ENCODE measurements at regions not wholly inside any gene's neighbourhood (a gene's known extent, or its start where the extent isn't known, plus 50 kb on each side); places are given as distances from the start of the nearest gene placed in this dataset.

DNA sequence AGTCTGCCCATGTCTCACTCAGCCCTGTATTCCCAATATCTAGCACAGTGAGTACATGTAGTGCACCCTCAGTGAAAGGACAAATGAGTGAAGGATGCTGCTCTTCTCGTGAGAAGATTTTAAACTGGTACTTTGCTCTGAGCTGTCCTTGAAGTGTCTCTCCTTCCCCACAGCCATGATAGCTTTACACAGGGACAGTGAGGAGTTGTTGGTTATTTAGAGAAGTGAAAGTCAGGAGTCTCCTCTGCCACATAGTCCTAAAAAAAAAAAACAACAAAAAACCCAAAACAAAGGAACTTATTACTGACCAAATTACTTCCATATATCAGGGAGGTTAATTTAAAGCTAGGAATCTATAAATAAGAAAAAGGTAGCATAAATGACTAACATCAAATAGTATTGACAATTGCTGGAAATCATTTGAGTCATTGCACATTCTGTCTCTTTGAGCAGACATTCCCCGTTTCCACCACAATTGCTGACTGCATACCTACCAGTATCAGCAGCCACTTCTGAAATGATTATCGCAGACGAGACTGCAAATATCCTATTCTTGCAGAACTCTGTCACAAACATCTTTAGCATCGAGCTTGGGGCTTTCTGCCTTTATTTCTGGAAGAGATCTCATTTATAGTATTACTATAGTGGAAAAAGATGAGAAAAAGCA lies 202.1 kb downstream of the PTEN start:
- no peak overlapping the region for H3K27ac Mint-ChIP-seq
- Histone ChIP-seq H4K20me1 (ENCODE audit: low read depth) (no peaks in the 10 kb centered on the region), H3K36me3 (no peaks in the 10 kb centered on the region), H3K4me3 (no peak overlapping the region), H3K79me2 (ENCODE audit: low read depth) (no peaks in the 10 kb centered on the region), H3K4me1 (peaks cover 4% of the 10 kb centered on the region), H3K27ac (no peak overlapping the region), H3F3A (ENCODE audit: low read depth) (no peaks in the 10 kb centered on the region), H2AFZ (replicated peaks) (no peak overlapping the region), H3K9ac (no peak overlapping the region), H3K9me3 (ENCODE audit: low read depth) (no peaks in the 10 kb centered on the region), H3K4me2 (no peak overlapping the region), H3K27me3 (no peaks in the 10 kb centered on the region)
- no peak for DNase-seq (ENCODE audit: low spot score)
- no peak overlapping the region for H3K4me3 Mint-ChIP-seq
- H3K36me3 Mint-ChIP-seq = no peaks in the 10 kb centered on the region
- H3K9me3 Mint-ChIP-seq = peaks cover 1% of the 10 kb centered on the region
- no peaks in the 10 kb centered on the region for H3K27me3 Mint-ChIP-seq (ENCODE audit: insufficient read depth, low read depth)
- TF ChIP-seq EZH2 (IDR thresholded peaks at IDR 0.05) = no peak
- TF ChIP-seq EZH2phosphoT487 (IDR thresholded peaks at IDR 0.05) = no peak
- TF ChIP-seq, protein P1, sequence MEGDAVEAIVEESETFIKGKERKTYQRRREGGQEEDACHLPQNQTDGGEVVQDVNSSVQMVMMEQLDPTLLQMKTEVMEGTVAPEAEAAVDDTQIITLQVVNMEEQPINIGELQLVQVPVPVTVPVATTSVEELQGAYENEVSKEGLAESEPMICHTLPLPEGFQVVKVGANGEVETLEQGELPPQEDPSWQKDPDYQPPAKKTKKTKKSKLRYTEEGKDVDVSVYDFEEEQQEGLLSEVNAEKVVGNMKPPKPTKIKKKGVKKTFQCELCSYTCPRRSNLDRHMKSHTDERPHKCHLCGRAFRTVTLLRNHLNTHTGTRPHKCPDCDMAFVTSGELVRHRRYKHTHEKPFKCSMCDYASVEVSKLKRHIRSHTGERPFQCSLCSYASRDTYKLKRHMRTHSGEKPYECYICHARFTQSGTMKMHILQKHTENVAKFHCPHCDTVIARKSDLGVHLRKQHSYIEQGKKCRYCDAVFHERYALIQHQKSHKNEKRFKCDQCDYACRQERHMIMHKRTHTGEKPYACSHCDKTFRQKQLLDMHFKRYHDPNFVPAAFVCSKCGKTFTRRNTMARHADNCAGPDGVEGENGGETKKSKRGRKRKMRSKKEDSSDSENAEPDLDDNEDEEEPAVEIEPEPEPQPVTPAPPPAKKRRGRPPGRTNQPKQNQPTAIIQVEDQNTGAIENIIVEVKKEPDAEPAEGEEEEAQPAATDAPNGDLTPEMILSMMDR (IDR thresholded peaks at IDR 0.05) = no peak
- H3K4me1 Mint-ChIP-seq = no peaks in the 10 kb centered on the region

DNA sequence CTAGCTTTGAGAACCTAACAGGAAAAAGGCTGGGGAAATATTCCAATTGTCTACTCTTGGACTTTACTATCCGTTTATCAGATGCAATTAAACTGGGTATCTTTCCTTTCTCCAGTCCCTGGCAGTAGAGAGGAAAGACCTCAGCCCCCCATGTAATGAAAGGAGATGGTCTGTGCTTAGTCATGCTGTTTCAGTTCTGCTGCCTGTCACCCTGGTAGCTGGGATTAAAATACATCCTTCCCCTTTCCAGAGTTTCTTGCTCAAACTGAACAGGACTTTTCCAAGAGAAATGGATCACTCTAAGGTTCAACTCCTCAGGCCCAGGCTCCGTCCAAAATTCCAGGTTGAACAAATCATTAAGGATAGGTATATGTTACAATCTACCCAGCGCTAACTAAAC lies 202.9 kb downstream of the PTEN start:
- TF ChIP-seq EZH2phosphoT487 (IDR thresholded peaks at IDR 0.05) (no peak), EZH2 (IDR thresholded peaks at IDR 0.05) (no peak)
- TF ChIP-seq, protein P1 (IDR thresholded peaks at IDR 0.05) = no peak
- H2AFZ ChIP-seq (replicated peaks) = no peak overlapping the region

DNA sequence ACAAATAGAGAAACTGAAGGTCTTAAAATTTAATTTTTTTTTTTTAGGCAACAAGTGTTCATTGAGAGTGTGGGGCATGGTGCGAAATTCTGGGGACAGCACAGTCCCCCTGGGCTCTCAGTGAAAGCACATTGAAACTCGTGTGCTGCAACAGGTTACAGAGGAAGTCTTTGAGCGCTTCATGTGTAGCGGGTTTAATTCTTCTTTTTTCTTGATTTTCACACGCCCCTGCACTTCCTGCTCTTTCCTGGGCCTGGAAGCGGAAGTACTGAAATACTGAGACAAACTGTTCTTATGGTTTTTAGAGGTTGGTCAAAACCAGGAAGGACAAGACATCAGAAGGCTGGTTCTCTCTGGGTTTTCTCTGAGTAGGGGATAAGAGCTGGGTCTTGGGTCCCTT lies 203.5 kb downstream of the PTEN start:
- no peaks in the 10 kb centered on the region for H4K20me1 ChIP-seq (ENCODE audit: low read depth)
- H3K4me2 ChIP-seq = no peak overlapping the region
- H3F3A ChIP-seq (ENCODE audit: low read depth) = no peaks in the 10 kb centered on the region
- Mint-ChIP-seq H3K4me3 (no peak overlapping the region), H3K36me3 (no peaks in the 10 kb centered on the region), H3K9me3 (no peaks in the 10 kb centered on the region), H3K27ac (no peak overlapping the region), H3K27me3 (ENCODE audit: insufficient read depth, low read depth) (no peaks in the 10 kb centered on the region), H3K4me1 (no peaks in the 10 kb centered on the region)
- TF ChIP-seq EZH2 (IDR thresholded peaks at IDR 0.05) (no peak), EZH2phosphoT487 (IDR thresholded peaks at IDR 0.05) (no peak)
- TF ChIP-seq, protein P1 (IDR thresholded peaks at IDR 0.05) = no peak
- no peaks in the 10 kb centered on the region for H3K79me2 ChIP-seq (ENCODE audit: low read depth)
- DNase-seq (ENCODE audit: low spot score) = no peak
- H3K9ac ChIP-seq = no peak overlapping the region
- no peaks in the 10 kb centered on the region for H3K27me3 ChIP-seq
- no peak overlapping the region for H2AFZ ChIP-seq (replicated peaks)
- no peak overlapping the region for H3K27ac ChIP-seq
- no peaks in the 10 kb centered on the region for H3K36me3 ChIP-seq
- no peaks in the 10 kb centered on the region for H3K9me3 ChIP-seq (ENCODE audit: low read depth)
- peaks cover 4% of the 10 kb centered on the region for H3K4me1 ChIP-seq
- no peak overlapping the region for H3K4me3 ChIP-seq

More for the DNA sequence above, 202.9 kb downstream of the PTEN start:
- Mint-ChIP-seq H3K27me3 (ENCODE audit: insufficient read depth, low read depth) (no peaks in the 10 kb centered on the region), H3K36me3 (no peaks in the 10 kb centered on the region), H3K4me3 (no peak overlapping the region), H3K9me3 (no peaks in the 10 kb centered on the region), H3K4me1 (no peaks in the 10 kb centered on the region), H3K27ac (no peak overlapping the region)
- Histone ChIP-seq H3F3A (ENCODE audit: low read depth) (no peaks in the 10 kb centered on the region), H3K27me3 (no peaks in the 10 kb centered on the region), H3K4me3 (no peak overlapping the region), H3K79me2 (ENCODE audit: low read depth) (no peaks in the 10 kb centered on the region), H3K4me1 (peaks cover 4% of the 10 kb centered on the region), H3K9ac (no peak overlapping the region), H3K27ac (no peak overlapping the region), H3K36me3 (no peaks in the 10 kb centered on the region), H3K9me3 (ENCODE audit: low read depth) (no peaks in the 10 kb centered on the region), H4K20me1 (ENCODE audit: low read depth) (no peaks in the 10 kb centered on the region), H3K4me2 (no peak overlapping the region)
- no peak for DNase-seq (ENCODE audit: low spot score)

All from neural progenitor cell (in vitro differentiated cells).